ENCODE measurements at regions not wholly inside any gene's neighbourhood (a gene's known extent, or its start where the extent isn't known, plus 50 kb on each side); places are given as distances from the start of the nearest gene placed in this dataset.

GRCh38 chr20:36824142-36824940 is 50.8 kb upstream of the DSN1 start:
- Mint-ChIP-seq H3K36me3 (ENCODE audit: low read depth) (peaks cover 63% of the 10 kb centered on the region), H3K4me1 (peaks cover 19% of the 10 kb centered on the region), H3K27ac (peak overlapping the region; percentile 23), H3K9me3 (no peaks in the 10 kb centered on the region), H3K4me3 (no peak overlapping the region), H3K27me3 (ENCODE audit: low read depth, poor library complexity) (peaks cover 2% of the 10 kb centered on the region)
- DNase-seq, result no peak
- TF ChIP-seq CTCF (IDR thresholded peaks at IDR 0.05), result no peak

- Mint-ChIP-seq H3K27ac (no peak overlapping the region), H3K4me1 (peaks cover 9% of the 10 kb centered on the region), H3K4me3 (no peak overlapping the region), H3K36me3 (ENCODE audit: low read depth) (peaks cover 56% of the 10 kb centered on the region), H3K27me3 (ENCODE audit: low read depth, poor library complexity) (peaks cover 2% of the 10 kb centered on the region), H3K9me3 (no peaks in the 10 kb centered on the region)
- no peak for TF ChIP-seq CTCF (IDR thresholded peaks at IDR 0.05)
- DNase-seq, result peak; percentile 22
These were observed 50.4 kb upstream of the TLDC2 start for GRCh38 chr20:36825385-36826104.
